ENCODE measurements at regions not wholly inside any gene's neighbourhood (a gene's known extent, or its start where the extent isn't known, plus 50 kb on each side); places are given as distances from the start of the nearest gene placed in this dataset.

DNA sequence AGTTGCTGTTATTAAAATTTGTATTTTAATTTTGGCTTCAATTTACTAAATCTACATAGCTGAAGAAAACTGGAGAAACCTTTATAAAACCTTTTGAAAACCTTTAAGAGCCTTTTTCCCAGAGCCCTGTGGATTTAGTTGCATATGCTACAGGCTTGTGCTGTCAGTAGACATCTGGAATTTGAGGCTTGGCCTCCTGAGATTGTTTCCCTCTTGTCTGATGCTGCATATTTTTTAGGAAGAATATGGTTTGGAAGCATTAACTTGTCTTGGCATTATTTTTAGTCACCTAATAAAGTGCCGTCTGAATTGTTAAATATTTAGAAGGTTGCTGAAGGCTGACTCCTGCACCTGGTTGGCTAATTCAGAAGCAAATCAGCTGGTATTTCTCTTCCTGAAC is 369.4 kb downstream of the UTRN start:
- H3K4me1 ChIP-seq (ENCODE audit: control insufficient read depth in 4 of 4, insufficient read depth in 4 of 4, low read length in 3 of 4): peaks cover 1 to 9% (median 4%) of the 10 kb centered on the region in 4 donors
- H3K27ac ChIP-seq (ENCODE audit: low read depth in 1 of 2, low read length in 2 of 2): no peak overlapping the region
- DNase-seq (ENCODE audit: low spot score): no peak
- TF ChIP-seq RAD21 (IDR thresholded peaks at IDR 0.05) (no peak), FOXA1 (IDR thresholded peaks at IDR 0.05) (no peak)
- TF ChIP-seq, protein P1, sequence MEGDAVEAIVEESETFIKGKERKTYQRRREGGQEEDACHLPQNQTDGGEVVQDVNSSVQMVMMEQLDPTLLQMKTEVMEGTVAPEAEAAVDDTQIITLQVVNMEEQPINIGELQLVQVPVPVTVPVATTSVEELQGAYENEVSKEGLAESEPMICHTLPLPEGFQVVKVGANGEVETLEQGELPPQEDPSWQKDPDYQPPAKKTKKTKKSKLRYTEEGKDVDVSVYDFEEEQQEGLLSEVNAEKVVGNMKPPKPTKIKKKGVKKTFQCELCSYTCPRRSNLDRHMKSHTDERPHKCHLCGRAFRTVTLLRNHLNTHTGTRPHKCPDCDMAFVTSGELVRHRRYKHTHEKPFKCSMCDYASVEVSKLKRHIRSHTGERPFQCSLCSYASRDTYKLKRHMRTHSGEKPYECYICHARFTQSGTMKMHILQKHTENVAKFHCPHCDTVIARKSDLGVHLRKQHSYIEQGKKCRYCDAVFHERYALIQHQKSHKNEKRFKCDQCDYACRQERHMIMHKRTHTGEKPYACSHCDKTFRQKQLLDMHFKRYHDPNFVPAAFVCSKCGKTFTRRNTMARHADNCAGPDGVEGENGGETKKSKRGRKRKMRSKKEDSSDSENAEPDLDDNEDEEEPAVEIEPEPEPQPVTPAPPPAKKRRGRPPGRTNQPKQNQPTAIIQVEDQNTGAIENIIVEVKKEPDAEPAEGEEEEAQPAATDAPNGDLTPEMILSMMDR (IDR thresholded peaks at IDR 0.05; ENCODE audit: low read depth, low read length, missing input control): no peak
- no peak overlapping the region for H3K9ac ChIP-seq (ENCODE audit: low read depth in 1 of 2, low read length in 2 of 2)
- WGBS: 60% methylated on average over 1 of the region's 1 CpG
- no peaks in the 10 kb centered on the region for H3K36me3 ChIP-seq (ENCODE audit: control insufficient read depth in 4 of 4, insufficient read depth in 3 of 4, low read depth in 1 of 4, low read length in 3 of 4)
- no peak overlapping the region for H3K4me3 ChIP-seq (ENCODE audit: low read depth in 1 of 3, low read length in 3 of 3)
- H3K9me3 ChIP-seq (ENCODE audit: control insufficient read depth in 4 of 4, low read length in 3 of 4): no peaks in the 10 kb centered on the region
- H3K27me3 ChIP-seq (ENCODE audit: control insufficient read depth in 4 of 4, insufficient read depth in 4 of 4, low read length in 3 of 4): no peaks in the 10 kb centered on the region

DNA sequence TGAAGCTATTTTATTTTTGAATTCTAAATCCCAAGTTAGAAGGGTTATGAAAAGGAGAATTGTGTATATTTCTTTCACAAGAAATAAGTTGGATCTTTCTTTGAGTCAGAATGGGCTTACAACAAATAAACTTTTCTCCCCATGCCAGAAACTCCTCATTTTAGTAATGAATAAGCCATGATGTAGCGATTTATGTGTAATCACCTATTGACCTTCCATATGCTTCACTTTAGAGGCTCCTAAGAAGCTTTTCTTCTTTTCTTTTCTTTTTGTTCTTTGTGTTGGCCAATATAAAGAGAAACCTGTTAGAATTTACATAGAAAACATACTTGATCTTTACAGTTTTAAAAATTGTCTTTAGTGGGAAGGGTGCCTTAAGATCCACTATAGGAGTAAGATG is 370.2 kb downstream of the UTRN start:
- no peaks in the 10 kb centered on the region for H3K36me3 ChIP-seq (ENCODE audit: control insufficient read depth in 4 of 4, insufficient read depth in 3 of 4, low read depth in 1 of 4, low read length in 3 of 4)
- WGBS: 96% methylated on average over 1 of the region's 1 CpG
- H3K9ac ChIP-seq (ENCODE audit: low read depth in 1 of 2, low read length in 2 of 2): no peak overlapping the region
- H3K4me1 ChIP-seq (ENCODE audit: control insufficient read depth in 4 of 4, insufficient read depth in 4 of 4, low read length in 3 of 4): peaks cover 1 to 15% (median 9%) of the 10 kb centered on the region in 4 donors
- no peaks in the 10 kb centered on the region for H3K9me3 ChIP-seq (ENCODE audit: control insufficient read depth in 4 of 4, low read length in 3 of 4)
- H3K27ac ChIP-seq (ENCODE audit: low read depth in 1 of 2, low read length in 2 of 2): no peak overlapping the region
- TF ChIP-seq RAD21 (IDR thresholded peaks at IDR 0.05): no peak
- no peak overlapping the region for H3K4me3 ChIP-seq (ENCODE audit: low read depth in 1 of 3, low read length in 3 of 3)
- no peak for DNase-seq (ENCODE audit: low spot score)
- H3K27me3 ChIP-seq (ENCODE audit: control insufficient read depth in 4 of 4, insufficient read depth in 4 of 4, low read length in 3 of 4): no peaks in the 10 kb centered on the region

DNA sequence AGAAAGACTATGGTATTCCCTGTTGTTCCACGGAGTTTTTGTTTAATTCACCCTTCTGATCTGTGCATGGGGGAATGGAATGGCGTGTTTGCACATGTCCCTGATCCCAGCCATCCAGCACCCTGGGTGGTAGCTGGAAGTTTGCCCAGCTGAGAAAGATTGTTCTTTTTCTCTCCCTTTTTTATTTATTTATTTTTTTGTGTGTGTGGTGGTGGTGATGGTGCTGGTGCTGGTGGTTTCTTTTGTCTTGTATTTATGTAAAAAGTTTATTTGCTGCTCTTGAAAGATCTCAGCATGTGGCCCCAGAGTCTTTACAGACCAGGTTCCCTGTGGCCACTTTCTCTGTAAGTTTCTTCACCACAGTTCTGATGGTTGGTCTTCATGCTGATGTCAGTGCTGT is 372.6 kb downstream of the UTRN start:
- TF ChIP-seq, protein P1 (IDR thresholded peaks at IDR 0.05; ENCODE audit: low read depth, low read length, missing input control): no peak
- TF ChIP-seq HNF4G (IDR thresholded peaks at IDR 0.05): no peak
- no peak for TF ChIP-seq HNF4A (conservative IDR thresholded peaks at IDR 0.05)
- TF ChIP-seq YY1 (IDR thresholded peaks at IDR 0.05): no peak
- no peak for TF ChIP-seq SP1 (IDR thresholded peaks at IDR 0.05)
- no peak for TF ChIP-seq FOXA2 (IDR thresholded peaks at IDR 0.05)
- no peak for TF ChIP-seq FOXA1 (IDR thresholded peaks at IDR 0.05)
- no peak for TF ChIP-seq RAD21 (IDR thresholded peaks at IDR 0.05)
- no peak for TF ChIP-seq ZBTB33 (IDR thresholded peaks at IDR 0.05)
- no peak for TF ChIP-seq JUND (IDR thresholded peaks at IDR 0.05)
- no peak for TF ChIP-seq GABPA (IDR thresholded peaks at IDR 0.05 in 1 of 2, conservative IDR thresholded peaks at IDR 0.05 in 1 of 2)
- no peak for TF ChIP-seq EGR1 (IDR thresholded peaks at IDR 0.05; ENCODE audit: low read depth in 2 of 2)
- no peak for TF ChIP-seq NR2F2 (IDR thresholded peaks at IDR 0.05)

More for the DNA sequence above, 372.6 kb downstream of the UTRN start:
- H3K4me3 ChIP-seq (ENCODE audit: low read depth in 1 of 3, low read length in 3 of 3): no peak overlapping the region
- H3K27ac ChIP-seq (ENCODE audit: low read depth in 1 of 2, low read length in 2 of 2): no peak overlapping the region
- 87% methylated on average over 2 of the region's 2 CpGs for WGBS
- H3K4me1 ChIP-seq (ENCODE audit: control insufficient read depth in 4 of 4, insufficient read depth in 4 of 4, low read length in 3 of 4): peaks cover 1 to 34% (median 19%) of the 10 kb centered on the region in 4 donors
- H3K36me3 ChIP-seq (ENCODE audit: control insufficient read depth in 4 of 4, insufficient read depth in 3 of 4, low read depth in 1 of 4, low read length in 3 of 4): no peaks in the 10 kb centered on the region
- H3K27me3 ChIP-seq (ENCODE audit: control insufficient read depth in 4 of 4, insufficient read depth in 4 of 4, low read length in 3 of 4): no peaks in the 10 kb centered on the region
- no peaks in the 10 kb centered on the region for H3K9me3 ChIP-seq (ENCODE audit: control insufficient read depth in 4 of 4, low read length in 3 of 4)
- DNase-seq (ENCODE audit: low spot score): no peak
- no peak overlapping the region for H3K9ac ChIP-seq (ENCODE audit: low read depth in 1 of 2, low read length in 2 of 2)

Measured in liver (tissue), 8 donors.